ENCODE measurements at regions not wholly inside any gene's neighbourhood (a gene's known extent, or its start where the extent isn't known, plus 50 kb on each side); places are given as distances from the start of the nearest gene placed in this dataset.
"Not testable (repeated sequence)": the region's sequence is repeated elsewhere in the genome, so short reads cannot be mapped to it uniquely, and the experiment has no call there.

DNA sequence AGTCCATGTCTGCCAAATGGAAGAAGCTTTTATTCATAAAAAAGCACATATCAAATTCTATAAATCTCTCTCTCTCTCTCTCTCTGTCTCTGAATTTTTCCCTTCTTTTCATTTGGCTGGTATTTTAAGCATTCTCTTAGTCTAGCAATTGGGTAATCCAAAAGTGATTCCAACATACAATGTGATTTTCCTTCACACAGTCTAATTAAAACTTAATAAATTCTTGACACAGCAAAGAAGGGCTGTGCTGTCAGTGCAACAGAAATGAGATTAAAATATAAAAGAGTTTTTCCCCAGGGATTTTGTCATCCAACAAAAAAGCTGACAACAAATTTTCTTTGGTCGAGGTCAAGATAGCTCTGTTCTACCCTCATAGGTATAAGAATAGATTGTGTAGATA, 216.9 kb downstream of the CENPC start:
- no peak for DNase-seq

DNA sequence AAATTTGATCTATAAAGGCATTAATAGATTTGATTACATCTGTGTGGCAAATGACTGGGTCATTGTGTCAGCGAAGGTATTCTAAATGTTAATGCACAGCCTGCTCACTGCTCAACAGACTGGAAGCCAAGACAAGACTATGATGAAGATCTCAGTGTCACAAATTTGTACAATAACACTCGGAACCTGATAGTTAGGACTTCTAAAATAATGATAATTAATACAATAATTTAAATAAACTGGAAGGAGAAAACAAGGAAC, 217.4 kb downstream of the CENPC start:
- DNase-seq: no peak

DNA sequence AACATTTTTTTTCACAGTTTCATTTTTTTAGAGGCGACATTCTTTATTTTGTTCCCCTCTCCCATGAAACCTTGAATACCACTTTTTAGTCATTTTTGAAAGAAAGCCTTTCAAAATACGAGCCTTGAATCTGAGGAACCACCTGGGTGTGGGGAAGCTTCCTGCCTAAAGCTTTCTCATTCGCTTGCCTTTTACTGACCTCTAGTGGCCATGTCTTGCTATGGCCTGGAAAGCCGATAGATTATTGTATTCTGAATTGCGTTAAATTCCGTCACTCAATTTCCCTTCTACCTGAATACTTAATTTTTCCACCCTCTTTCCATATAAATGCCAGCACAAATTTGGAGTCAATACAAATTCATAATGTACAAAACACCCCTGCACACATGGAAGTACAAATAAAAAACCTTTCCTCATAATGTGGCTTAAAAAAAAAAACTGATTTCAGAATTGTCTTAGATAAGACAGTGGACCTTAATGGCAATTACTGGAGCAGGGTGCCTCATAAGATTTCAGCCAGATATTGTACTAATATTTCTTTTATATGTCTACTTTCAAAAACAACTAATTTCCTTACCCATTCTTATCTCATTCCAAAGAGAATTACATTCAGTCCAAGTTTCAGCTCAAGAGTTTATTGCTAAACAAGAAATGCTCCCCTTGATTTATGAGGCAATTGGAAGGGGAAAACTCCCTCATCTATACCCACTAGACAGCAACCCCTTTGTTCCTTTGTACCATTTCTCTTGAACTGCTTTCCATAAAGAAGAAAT, 217.9 kb downstream of the CENPC start:
- peak; percentile 29 to 56 for DNase-seq

DNA sequence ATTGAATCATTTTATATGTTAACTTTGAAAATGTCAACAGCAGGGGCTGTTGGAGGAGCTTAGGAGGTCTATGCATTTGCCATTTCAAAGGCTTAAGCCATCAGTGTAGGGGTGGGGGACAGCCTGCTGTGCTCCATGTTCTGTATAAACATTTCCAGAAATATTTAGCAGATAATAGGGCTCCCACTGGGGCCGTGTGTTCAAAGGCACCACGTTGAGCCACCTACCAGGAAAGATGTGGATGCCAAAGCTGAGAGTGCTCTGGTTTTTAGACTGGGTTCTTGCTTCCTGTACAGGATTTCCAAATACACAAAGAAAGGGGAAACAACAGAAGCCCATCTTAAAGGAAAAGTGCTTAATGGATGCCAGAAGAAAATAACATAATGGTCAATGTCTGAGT, 219.5 kb downstream of the CENPC start:
- DNase-seq: no peak

DNA sequence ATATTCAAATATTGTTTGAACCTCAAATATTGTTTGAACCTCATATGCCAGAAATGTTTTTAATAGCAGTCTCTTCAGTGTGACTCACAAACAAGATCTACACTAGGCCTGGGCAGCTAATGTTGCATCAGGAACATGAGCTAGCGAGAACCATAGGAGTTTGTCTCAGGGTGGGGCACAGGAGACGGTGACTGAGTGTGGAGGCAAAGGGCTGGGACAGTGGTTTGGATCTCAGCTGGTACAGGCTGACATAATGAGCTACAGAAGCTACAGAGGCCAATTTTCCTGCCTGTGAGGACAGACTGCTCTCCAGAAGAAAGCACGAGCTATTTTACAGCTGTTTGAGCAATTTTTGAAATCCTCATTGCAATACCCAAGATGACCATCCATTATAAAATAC, 224.7 kb downstream of the CENPC start:
- DNase-seq: no peak

DNA sequence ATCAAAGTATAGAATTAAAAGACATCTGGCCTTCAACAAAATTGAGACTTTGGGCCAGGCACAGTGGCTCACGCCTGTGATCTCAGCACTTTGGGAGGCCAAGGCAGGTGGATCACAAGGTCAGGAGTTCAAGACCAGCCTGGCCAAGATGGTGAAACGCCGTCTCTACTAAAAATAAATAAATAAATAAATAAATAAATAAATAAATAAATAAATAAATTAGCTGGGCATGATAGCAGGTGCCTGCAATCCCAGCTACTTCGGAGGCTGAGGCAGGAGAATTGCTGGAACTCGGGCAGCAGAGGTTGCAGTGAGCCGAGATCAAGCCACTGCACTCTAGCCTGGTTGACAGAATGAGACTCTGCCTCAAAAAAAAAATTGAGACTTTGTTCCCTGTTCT, 225.7 kb downstream of the CENPC start:
- not testable (repeated sequence) for DNase-seq

DNA sequence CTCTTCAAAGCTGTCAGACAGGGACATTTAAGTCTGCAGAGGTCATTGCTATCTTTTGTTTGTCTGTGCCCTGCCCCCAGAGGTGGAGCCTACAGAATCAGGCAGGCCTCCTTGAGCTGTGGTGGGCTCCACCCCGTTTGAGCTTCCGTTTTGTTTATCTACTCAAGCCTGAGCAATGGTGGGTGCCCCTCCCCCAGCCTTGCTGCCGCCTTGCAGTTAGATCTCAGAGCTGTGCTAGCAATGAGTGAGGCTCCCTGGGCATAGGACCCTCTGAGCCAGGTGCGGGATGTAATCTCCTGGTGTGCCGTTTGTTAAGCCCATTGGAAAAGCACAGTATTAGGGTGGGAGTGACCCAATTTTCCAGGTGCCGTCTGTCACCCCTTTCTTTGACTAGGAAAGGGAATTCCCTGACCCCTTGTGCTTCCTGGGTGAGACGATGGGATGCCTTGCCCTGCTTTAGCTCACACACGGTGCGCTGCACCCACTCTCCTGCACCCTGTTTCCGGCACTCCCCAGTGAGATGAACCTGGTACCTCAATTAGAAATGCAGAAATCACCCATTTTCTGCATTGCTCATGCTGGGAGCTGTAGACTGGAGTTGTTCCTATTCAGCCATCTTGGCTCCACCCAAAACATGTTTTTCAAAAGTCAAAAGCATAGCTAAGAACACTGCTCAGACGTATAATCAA, 244.7 kb downstream of the CENPC start:
- DNase-seq: not testable (repeated sequence)

DNA sequence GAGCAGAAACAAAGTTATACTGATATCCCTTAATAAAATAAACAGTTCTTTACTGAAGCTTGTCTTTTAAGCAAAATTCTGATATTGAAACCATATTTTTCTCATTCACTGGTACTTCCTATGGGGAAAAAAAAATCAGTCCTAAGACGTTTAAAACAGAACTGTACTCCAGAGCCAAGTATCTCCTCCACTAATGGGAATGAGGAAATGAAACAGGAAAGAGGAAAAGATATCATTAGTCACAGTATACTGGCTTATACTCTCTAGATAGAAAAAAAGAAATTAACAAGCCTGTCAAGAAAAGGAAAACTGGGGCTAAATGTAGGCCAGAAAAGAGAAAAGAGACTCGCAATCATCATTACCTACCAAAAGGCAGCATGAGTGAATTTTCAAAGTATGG, 252.7 kb downstream of the CENPC start:
- DNase-seq: no peak

DNA sequence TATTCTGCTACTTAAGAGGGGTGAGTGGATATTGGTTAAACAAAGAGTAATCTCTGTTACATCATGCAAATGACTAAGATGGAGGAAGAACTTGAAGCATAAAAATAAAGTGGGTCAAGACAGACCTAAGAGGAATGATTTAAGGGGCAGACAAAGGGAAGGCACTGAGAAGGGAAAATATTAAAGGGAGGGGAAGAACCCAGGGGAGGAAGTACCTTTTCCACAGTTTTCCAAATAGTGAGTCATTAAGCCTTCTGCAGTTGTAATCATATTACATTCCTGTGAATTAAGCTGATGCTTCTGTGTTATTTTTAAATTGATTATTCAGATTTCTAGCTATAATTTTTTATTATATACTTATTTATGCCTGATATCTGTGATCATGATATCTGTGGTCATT, 253.3 kb downstream of the CENPC start:
- no peak for DNase-seq

DNA sequence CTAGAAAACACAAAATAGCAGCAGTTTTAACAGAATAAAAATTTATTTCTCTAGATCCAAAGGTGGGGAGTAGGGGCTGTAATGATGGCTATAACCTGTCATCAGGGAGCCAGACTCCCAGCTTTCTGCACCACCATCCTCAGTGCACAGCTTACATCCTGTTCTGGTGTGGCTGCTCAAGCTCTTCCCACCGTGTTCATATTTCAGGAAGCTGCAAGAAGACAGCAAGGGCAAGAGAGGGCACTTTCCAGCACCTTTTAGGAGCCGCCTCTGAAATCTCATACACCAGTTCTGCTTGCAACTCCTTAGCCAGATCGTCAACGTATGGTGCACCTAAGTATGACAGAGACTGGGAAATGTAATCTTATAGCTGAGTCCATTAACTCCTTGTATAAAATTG, 253.7 kb downstream of the CENPC start:
- DNase-seq: no peak

DNA sequence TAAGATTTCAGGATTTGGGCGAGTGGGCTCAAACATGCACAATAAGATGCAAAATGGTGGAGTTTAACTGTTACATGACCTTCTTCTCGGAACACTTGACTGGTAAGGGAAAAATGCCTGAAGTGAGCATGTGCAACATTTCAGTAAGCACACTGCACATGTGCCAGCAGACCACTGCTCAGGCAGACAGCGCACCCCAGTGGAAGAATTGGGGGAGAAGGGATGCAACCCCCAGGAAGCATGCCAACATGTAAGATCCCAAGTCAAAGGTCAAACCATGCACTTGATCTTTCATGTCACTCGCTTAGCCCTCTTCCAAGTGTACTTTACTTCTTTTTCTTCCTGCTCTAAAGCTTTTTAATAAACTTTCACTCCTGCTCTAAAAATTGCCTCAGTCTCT, 256.3 kb downstream of the CENPC start:
- no peak for DNase-seq

DNA sequence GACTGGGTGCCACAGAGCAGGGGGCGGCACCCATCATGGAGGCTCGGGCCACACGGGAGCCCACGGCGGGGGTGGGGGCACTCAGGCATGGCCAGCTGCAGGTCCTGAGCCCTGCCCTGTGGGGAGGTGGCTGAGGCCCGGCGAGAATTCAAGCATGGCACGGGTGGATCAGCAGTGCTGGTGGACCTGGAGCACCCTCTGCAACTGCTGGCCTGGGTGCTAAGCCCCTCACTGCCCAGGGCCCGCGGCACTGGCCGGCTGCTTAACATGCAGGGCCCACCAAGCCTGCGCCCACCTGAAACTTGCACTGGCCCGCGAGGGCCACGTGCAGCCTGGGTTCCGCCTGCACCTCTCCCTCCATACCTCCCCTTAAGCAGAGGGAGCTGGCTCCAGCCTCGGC, 258.6 kb downstream of the CENPC start:
- no peak for DNase-seq

DNA sequence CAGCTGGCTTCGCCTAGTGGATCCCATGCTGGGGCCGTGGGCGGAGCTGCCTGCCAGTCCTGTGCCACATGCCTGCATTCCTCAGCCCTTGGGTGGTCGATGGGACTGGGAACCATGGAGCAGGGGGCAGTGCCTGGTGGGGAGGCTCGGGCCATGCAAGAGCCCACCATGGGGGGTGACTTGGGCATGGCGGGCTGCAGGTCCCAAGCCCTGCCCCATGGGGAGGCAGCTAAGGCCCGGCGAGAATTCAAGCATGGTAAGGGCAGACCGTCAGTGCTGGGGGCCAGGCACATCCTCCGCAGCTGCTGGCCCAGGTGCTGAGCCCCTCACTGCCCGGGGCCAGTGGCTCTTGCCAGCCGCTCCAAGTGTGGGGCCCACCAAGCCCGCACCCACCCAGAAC, 262.6 kb downstream of the CENPC start:
- no peak for DNase-seq

DNA sequence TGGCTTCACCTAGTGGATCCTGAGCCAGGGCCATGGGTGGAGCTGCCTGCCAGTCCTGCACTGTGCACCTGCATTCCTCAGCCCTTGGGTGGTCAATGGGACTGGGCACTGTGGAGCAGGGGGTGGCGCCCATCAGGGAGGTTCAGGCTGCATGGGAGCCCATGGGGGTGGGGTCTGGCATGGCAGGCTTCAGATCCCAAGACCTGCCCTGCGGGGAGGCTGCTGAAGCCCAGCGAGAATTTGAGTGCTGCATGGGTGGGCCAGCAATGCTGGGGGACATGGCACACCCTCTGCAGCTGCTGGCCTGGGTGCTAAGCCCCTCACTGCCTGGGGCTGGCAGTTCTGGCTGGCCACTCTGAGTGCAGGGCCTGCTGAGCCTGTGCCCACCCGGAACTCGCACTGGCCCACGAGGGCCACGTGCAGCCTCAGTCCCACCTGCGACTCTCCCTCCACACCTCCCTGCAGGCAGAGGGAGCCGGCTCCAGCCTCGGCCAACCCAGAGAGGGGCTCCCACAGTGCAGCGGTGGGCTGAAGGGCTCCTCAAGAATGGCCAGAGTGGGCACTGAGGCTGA, 270.0 kb downstream of the CENPC start:
- no peak for DNase-seq

DNA sequence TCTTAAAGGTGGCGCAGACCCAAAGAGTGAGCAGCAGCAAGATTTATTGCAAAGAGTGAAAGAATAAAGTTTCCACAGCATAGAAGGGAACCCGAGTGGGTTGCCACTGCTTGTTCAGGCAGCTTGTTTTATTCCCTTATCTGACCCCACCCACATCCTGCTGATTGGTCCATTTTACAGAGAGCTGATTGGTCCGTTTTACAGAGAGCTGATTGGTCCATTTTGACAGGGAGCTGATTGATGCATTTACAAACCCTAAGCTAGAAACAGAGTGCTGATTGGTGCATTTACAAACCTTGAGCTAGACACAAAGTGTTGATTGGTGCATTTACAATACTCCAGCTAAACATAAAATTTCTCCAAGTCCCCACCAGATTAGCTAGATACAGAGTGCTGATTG, 270.6 kb downstream of the CENPC start:
- not testable (repeated sequence) for DNase-seq

DNA sequence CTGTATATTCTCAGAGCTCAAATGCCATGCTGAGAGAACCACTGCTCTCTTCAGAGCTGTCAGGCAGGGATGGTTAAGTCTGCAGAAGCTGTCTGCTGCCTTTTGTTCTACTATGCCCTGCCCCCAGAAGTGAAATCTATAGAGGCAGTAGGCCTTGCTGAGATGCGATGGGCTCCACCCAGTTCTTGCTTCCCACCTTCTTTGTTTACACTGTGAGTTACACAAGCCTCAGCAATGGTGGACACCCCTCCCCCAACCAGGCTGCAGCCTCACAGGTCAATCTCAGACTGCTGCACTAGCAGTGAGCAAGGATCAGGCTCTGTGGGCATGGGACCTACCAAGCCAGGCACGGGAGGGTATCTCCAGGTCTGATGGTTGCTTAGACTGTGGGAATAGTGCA, 271.6 kb downstream of the CENPC start:
- no peak for DNase-seq

DNA sequence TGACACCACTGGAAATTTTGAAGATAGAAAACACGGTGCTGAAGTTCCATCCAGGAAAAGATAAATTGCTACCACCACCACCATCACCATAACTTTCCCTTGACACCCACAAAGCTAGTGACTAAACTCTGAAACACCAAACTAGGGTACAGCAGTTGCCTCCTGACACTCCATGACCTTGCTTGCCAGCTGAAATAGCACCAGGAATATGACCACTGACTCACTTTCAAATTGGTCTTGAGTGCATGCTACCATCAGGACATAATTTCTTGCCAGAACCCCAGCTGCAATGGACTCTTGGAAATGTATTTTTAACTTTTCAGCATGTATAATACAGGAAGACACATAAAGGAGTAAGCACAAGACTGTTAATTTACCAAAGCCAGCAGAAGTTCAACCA, 283.3 kb downstream of the CENPC start:
- no peak for DNase-seq

DNA sequence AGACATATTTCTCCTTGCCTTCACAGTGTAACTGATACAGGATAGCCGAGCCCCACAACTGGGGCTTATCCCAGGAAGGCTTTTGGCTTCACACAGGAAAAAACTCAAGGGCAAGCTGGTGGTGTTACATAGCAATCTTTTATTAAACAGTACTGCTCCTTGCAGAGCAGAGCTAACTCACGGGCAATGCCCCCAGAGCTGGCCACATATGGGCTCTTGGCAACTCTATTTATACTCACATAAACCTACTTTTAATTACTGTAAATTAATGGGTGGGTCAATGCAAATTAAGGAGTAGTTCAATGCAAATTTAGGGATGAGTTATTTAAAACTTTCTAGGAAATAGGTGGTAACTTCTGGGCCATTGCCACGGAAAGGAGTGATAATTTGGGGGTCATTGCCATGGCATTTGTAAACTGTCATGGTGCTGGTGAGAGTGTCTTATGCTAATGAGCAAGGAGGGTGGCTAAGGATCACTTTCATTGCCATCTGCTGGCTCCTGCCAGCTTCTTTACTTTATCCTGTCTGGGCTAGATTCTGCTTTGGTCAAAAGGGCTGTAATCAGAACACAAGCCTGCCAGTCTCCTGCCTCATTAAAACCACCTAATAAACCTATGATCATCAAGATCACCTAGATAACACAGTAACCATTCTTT, 288.8 kb downstream of the CENPC start:
- DNase-seq: no peak

DNA sequence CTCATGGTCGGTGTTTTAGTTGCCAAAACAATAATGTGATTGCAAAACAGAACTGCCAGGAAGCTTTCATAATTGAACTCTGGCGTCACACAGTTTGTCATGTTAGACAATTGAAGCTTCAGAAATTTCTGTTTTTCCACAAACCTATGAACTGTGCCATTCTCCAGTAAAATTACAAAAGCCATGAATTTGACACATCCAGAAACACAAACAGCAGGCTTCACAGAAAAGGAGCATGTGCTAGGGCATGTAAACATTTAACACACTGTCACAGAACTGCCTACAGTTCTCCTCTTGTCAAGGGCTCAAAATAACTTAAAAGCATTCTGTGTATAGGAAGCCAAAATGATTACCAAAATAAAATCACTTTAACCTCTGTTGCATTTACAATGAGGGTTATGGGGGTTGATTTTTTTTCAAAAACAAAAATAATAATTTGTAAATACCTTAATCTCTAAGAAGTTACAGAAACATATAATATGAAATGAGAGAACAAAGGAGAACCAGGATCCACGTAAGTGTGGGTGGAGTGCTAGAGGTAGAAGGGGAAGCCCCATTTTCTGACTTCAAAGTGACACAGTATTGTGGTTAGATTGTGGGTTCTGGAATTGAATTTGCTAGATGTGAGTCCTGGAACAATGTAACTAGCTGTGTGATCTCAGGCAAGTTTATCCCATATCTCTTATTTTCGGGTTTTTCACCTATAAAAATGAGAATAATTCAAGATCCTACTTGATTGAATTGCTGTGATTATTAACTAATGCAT, 295.0 kb downstream of the CENPC start:
- no peak for DNase-seq

DNA sequence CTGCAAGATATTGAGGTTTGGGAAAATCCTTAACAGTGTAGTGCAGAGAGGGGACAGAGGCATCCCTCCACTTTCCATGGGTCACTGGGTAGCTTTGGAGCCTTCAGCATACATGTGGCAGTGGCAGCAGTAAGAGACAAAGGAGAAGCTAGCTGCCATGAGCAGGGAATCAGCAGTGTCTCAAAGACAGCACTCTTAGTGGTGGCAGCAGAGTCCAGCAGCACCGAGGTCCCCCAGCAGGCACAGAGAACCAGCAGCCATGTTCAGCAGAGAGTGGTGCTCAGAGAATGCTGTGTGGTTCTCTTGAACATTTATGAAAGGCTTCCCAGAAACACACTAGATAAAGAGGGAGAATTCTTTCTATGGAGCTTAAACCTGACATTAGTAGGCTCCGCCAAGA, 308.5 kb downstream of the CENPC start:
- DNase-seq: no peak

DNA sequence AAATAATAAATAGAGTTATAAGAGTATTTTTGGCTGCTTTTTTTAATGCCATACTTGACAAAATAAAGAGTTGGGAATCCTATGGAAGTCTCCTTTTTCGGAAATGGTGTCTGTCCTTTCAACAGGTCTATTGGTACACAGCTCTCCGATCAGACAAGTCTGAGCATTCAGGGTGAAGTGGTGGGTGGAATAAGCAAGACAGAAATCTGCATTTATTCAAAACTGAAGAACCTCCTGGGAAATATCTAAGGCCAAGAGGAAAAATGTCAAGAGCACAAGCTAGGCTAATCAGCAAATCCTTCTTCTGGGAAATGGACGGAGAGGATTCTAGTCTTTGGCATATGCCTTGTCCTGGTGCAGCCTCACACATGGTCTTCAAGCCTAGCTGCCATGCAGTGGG, 309.0 kb downstream of the CENPC start:
- DNase-seq: no peak

DNA sequence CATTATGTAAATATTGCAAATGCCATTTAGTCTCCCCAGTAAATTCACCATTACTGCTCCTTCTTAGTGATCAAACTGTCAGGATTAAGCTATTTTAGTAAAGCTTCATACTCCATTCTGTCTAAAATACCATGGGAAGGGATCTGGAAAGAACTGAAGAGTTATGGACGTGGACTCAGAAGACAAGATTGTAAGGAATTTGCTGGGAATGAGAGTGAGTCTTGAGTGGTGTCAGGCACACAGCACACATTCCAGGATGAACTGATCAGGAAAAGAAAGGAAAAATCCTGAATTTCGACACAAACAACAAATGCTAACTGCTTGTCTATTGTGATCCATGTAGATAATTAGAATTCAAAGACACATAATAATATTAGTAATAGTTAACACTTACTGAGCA, 311.0 kb downstream of the CENPC start:
- DNase-seq: no peak

DNA sequence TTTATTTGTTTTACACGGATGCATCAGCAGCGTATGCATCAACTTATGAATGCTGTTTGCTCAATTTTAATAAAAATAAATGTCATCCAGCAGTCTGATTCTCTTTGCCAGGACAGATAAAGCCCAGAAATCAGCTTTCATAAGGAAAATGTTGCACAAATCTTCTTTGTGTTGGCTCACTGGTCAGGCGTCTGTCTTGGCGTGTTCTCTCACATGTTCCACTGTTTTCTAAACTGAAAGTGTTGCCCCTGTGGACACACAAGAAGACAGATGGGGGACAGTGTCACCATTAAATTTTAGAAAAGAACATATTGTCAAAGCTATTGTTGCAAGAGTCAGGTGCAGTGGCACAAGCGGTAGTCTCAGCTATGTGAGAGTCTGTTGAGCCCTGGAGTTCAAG, 316.2 kb downstream of the CENPC start:
- DNase-seq: no peak
